SK-N-SH (cell line): ENCODE measurements at regions not wholly inside any gene's neighbourhood (a gene's known extent, or its start where the extent isn't known, plus 50 kb on each side); places are given as distances from the start of the nearest gene placed in this dataset.
"Not testable (repeated sequence)": the region's sequence is repeated elsewhere in the genome, so short reads cannot be mapped to it uniquely, and the experiment has no call there.

Experiments used
- CTCF ChIA-PET: fragments of 300-600, 350-600 bp; formaldehyde crosslinking; extraction: SDS; loops from one replicate; lab custom pipeline; 2021; lab: Yijun Ruan, JAX
- POLR2A ChIA-PET: fragments of 350-600 bp; sonication (Branson Sonifier 250); formaldehyde crosslinking; extraction: SDS; loops from one replicate; lab custom pipeline; 2020; ENCODE audit warnings: antibody characterized with exemption, inconsistent platforms; lab: Yijun Ruan, JAX
- DNase-seq: peaks from one replicate; pipeline ENCODE4 v3.0.0; 2012
- H2AFZ ChIP-seq: fragments of 200-600 bp; sonication (generic); 2 replicates; pipeline ENCODE4 v1.8.1; 2016; ENCODE audit warnings: antibody characterized with exemption, mild to moderate bottlenecking, low read depth
- H3F3A ChIP-seq: fragments of 200-600 bp; sonication (generic); replicated peaks from 2 replicates; pipeline ENCODE3; 2016; ENCODE audit warnings: antibody characterized with exemption, mild to moderate bottlenecking; ENCODE audit not compliant: insufficient read depth
- H3K27ac ChIP-seq, 2 experiments: fragments of 200-500 bp in 1 of 2; fragments of 200-600 bp in 1 of 2; sonication (Bioruptor generic) in 1 of 2; sonication (generic), shearing (Covaris generic) in 1 of 2; 2 replicates each; pipeline versions ENCODE4 v1.5.1 to v1.6.1; 2014 to 2016; ENCODE audit warnings: low read depth in 2 of 2, inconsistent platforms in 1 of 2, low read length in 1 of 2, mild to moderate bottlenecking in 1 of 2, mixed read lengths in 1 of 2
- H3K27me3 ChIP-seq: fragments of 200-600 bp; sonication (generic), shearing (Covaris generic); 2 replicates; pipeline ENCODE4 v1.6.1; 2016; ENCODE audit warnings: mixed run types; ENCODE audit not compliant: insufficient read depth
- H3K36me3 ChIP-seq, 2 experiments: fragments of 200-500 bp in 1 of 2; fragments of 200-600 bp in 1 of 2; sonication (Bioruptor generic) in 1 of 2; sonication (generic) in 1 of 2; replicated peaks in 1 of 2; 2 replicates each; pipeline versions ENCODE3 to v1.5.1; 2014 to 2016; ENCODE audit warnings: low read length in 1 of 2, mild to moderate bottlenecking in 1 of 2; ENCODE audit not compliant: insufficient read depth in 2 of 2, control insufficient read depth in 1 of 2
- H3K4me1 ChIP-seq, 2 experiments: fragments of 200-500 bp in 1 of 2; fragments of 200-600 bp in 1 of 2; sonication (Bioruptor generic) in 1 of 2; sonication (generic), shearing (Covaris generic) in 1 of 2; 2 replicates each; pipeline versions ENCODE4 v1.5.1 to v1.6.1; 2014 to 2016; ENCODE audit warnings: low read depth in 1 of 2, low read length in 1 of 2, mixed run types in 1 of 2; ENCODE audit not compliant: insufficient read depth in 2 of 2, control insufficient read depth in 1 of 2
- H3K4me2 ChIP-seq: fragments of 200-600 bp; sonication (generic), shearing (Covaris generic); 2 replicates; pipeline ENCODE4 v1.6.1; 2017; ENCODE audit warnings: mixed run types
- H3K4me3 ChIP-seq, 2 experiments: fragments of 200-500 bp in 1 of 2; fragments of 200-600 bp in 1 of 2; sonication (Bioruptor generic) in 1 of 2; sonication (generic), shearing (Covaris generic) in 1 of 2; 2 replicates each; pipeline versions ENCODE4 v1.5.1 to v1.8.1; 2014 to 2016; ENCODE audit warnings: low read depth in 2 of 2, inconsistent platforms in 1 of 2, low read length in 1 of 2, mild to moderate bottlenecking in 1 of 2, mixed read lengths in 1 of 2, moderate library complexity in 1 of 2
- H3K79me2 ChIP-seq: fragments of 200-600 bp; sonication (generic); 2 replicates; pipeline ENCODE4 v1.8.1; 2017; ENCODE audit warnings: mild to moderate bottlenecking; ENCODE audit not compliant: insufficient read depth
- H3K9ac ChIP-seq: fragments of 200-600 bp; sonication (generic); 2 replicates; pipeline ENCODE4 v1.6.1; 2017; ENCODE audit warnings: mixed run types
- H3K9me2 ChIP-seq: fragments of 200-600 bp; sonication (generic); 2 replicates; pipeline ENCODE4 v1.6.1; 2017; ENCODE audit warnings: mixed run types
- H3K9me3 ChIP-seq: fragments of 200-600 bp; sonication (generic); 2 replicates; pipeline ENCODE4 v1.6.1; 2017; ENCODE audit warnings: mixed run types, mild to moderate bottlenecking, moderate library complexity
- H4K20me1 ChIP-seq: fragments of 200-600 bp; sonication (generic); 2 replicates; pipeline ENCODE4 v1.6.1; 2017; ENCODE audit warnings: mild to moderate bottlenecking, mixed run types; ENCODE audit not compliant: insufficient read depth
- ELF1 ChIP-seq: IDR thresholded peaks from 2 replicates; pipeline ENCODE4 v1.4.0; 2012
- EZH2phosphoT487 ChIP-seq: fragments of 200-600 bp; sonication (generic); IDR thresholded peaks from 2 replicates; pipeline ENCODE4 v1.6.1; 2017; ENCODE audit warnings: low read depth, mixed run types, mild to moderate bottlenecking, antibody characterized with exemption, moderate library complexity, borderline replicate concordance
- FOXM1 ChIP-seq: IDR thresholded peaks from 2 replicates; pipeline ENCODE4 v1.4.0; 2012; ENCODE audit warnings: low read depth, mild to moderate bottlenecking
- MAX ChIP-seq: IDR thresholded peaks from 2 replicates; pipeline ENCODE4 v1.4.0; 2012; ENCODE audit warnings: low read depth
- MXI1 ChIP-seq: IDR thresholded peaks from 2 replicates; pipeline ENCODE4 v1.6.1; 2012; ENCODE audit warnings: mild to moderate bottlenecking, low read depth, low read length, improper control_type of control experiment
- TAF1 ChIP-seq: IDR thresholded peaks from 2 replicates; pipeline ENCODE4 v1.6.1; 2012; ENCODE audit warnings: low read depth, mild to moderate bottlenecking, low read length, moderate library complexity, borderline replicate concordance
- WGBS: methylation state at CpG from one replicate; pipeline ENCODE4 v1.1.6; 2017; ENCODE audit warnings: low lambda C conversion rate; 5-methylcytosine and 5-hydroxymethylcytosine counted together
- TF ChIP-seq, protein P1 (sequence below): fragments of 150-350 bp; IDR thresholded peaks from 2 replicates; pipeline ENCODE4 v1.6.1; 2017; ENCODE audit warnings: antibody characterized with exemption, low read length, low read depth, borderline replicate concordance
- TF ChIP-seq, protein P2 (sequence below): IDR thresholded peaks from 2 replicates; pipeline ENCODE4 v1.4.0; 2012; ENCODE audit warnings: low read depth, borderline replicate concordance

DNA sequence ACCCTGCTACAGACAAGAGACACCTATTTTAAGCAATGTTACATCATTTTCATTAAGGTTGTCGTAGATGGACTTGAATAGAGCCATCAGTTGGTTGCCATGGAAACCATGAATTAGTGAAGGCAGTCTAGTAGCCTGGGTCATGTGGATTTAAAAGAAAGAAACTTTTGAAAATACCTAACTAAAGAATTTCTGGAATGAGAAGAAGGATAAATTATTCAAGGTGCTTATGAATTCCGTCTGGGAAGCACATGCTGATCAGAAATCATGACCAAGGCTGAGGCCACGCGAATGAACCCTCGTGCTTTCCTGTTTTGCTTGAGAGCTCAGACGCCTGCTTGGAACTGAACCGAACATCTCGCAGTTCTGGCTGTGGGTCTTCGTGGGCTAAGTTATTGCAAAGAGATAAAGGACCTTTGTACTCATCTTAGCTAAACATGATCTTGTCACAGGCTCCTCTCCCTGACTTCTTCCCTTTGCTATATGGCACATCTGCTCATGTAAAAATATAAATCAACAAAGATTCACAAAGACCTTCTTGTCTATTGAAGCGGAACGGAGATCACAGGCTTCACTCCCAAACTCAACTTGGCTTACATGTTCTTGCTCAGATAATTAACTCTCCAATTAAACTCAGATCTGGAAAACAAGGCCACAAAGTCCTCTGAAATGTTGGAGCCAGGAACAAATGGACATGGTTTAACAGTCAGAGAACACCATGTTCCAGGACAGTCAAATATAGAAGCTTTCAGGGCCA, 140.2 kb downstream of the NUFIP1 start:
- CTCF ChIA-PET, result no interaction called here
- TF ChIP-seq TAF1 (no peak), MXI1 (no peak), EZH2phosphoT487 (no peak), ELF1 (no peak), MAX (no peak), FOXM1 (no peak)
- TF ChIP-seq, protein P1, sequence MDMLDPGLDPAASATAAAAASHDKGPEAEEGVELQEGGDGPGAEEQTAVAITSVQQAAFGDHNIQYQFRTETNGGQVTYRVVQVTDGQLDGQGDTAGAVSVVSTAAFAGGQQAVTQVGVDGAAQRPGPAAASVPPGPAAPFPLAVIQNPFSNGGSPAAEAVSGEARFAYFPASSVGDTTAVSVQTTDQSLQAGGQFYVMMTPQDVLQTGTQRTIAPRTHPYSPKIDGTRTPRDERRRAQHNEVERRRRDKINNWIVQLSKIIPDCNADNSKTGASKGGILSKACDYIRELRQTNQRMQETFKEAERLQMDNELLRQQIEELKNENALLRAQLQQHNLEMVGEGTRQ, result no peak
- TF ChIP-seq, protein P2, sequence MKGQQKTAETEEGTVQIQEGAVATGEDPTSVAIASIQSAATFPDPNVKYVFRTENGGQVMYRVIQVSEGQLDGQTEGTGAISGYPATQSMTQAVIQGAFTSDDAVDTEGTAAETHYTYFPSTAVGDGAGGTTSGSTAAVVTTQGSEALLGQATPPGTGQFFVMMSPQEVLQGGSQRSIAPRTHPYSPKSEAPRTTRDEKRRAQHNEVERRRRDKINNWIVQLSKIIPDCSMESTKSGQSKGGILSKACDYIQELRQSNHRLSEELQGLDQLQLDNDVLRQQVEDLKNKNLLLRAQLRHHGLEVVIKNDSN, result no peak
- Histone ChIP-seq H4K20me1 (no peaks in the 10 kb centered on the region), H2AFZ (no peak overlapping the region), H3K27ac (no peak overlapping the region), H3K9ac (no peak overlapping the region), H3K79me2 (no peaks in the 10 kb centered on the region), H3K9me2 (no peaks in the 10 kb centered on the region), H3K4me2 (no peak overlapping the region), H3F3A (no peaks in the 10 kb centered on the region), H3K9me3 (no peaks in the 10 kb centered on the region), H3K4me3 (no peak overlapping the region), H3K36me3 (no peaks in the 10 kb centered on the region), H3K27me3 (no peaks in the 10 kb centered on the region), H3K4me1 (no peaks in the 10 kb centered on the region)
- 95% methylated on average over 11 of the region's 11 CpGs for WGBS
- POLR2A ChIA-PET, result no interaction called here
- no peak for DNase-seq

DNA sequence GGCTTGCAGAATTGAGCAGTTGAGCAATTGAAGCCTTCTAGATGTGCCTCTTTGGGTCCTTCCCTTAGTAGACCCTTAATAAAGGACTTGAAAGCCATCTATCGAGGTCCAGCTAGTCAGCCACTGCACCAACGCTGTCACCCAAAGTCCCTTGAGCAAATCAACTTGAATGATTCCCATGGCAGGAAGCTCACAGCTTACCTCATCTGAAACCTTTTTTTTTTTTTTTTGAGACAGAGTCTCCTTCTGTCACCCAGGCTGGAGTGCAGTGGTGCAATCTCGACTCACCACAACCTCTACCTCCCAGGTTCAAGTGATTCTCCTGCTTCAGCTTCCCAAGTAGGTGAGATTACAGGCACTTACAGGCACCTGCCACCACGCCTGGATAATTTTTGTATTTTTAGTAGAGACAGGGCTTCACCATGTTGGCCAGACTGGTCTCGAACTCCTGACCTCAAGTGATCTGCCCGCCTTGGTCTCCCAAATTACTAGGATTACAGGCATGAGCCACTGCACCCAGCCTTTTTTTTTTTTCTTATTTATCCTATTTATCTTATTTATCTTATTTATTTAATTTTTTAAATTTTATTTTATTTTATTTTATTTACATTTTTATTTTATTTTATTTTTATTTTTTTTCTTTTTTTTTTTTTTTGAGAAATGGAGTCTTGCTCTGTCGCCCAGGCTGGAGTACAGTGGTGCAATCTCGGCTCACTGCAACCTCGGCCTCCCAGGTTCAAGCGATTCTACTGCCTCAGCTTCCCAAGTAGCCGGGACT, 143.8 kb downstream of the NUFIP1 start:
- H3K4me3 ChIP-seq, H4K20me1 ChIP-seq, POLR2A ChIA-PET, H3K9ac ChIP-seq, H3K27me3 ChIP-seq, H3K79me2 ChIP-seq, H3K9me2 ChIP-seq, DNase-seq, H2AFZ ChIP-seq, H3K4me2 ChIP-seq, H3K9me3 ChIP-seq, H3K36me3 ChIP-seq, H3K27ac ChIP-seq: not testable (repeated sequence)
- CTCF ChIA-PET, result interaction anchor here (0.6 kb wide), 1 partner anchor 30 kb away, joined by 3 read pairs; no protein-coding TSS in a partner anchor
- Histone ChIP-seq H3F3A (peaks cover 17% of the 10 kb centered on the region), H3K4me1 (peaks cover 0 to 22% of the 10 kb centered on the region in 2 experiments; a peak in 2 of 4 replicates)
- 86% methylated on average over 11 of the region's 11 CpGs for WGBS
